Activated naive CD4-positive, alpha-beta T cell treated with anti-CD3 and anti-CD28 coated beads, Interleukin-2, amount 50 U/mL, for 72 hours (primary cell): ENCODE measurements at regions not wholly inside any gene's neighbourhood (a gene's known extent, or its start where the extent isn't known, plus 50 kb on each side); places are given as distances from the start of the nearest gene placed in this dataset.
"Not testable (repeated sequence)": the region's sequence is repeated elsewhere in the genome, so short reads cannot be mapped to it uniquely, and the experiment has no call there.

Experiments used
- ATAC-seq, 2 donors: fragments of 150-1000 bp; cut with Tn5 transposase; 2 replicates each; pipeline ENCODE4 v1.10.0; 2021; ENCODE audit warnings: mild to moderate bottlenecking in 2 of 2, moderate library complexity in 2 of 2
- DNase-seq, 2 donors: peaks; one replicate each; pipeline ENCODE4 v3.0.0; 2021 to 2022; ENCODE audit warnings: low spot score in 2 of 2
- H3K27ac Mint-ChIP-seq, 2 donors: one replicate each; pipeline ENCODE4 v1.8.0; 2022; ENCODE audit warnings: mild to moderate bottlenecking in 2 of 2, mixed read lengths in 2 of 2
- H3K36me3 Mint-ChIP-seq, 2 donors: one replicate each; pipeline ENCODE4 v1.8.0; 2022; ENCODE audit warnings: mixed read lengths in 2 of 2
- H3K9me3 Mint-ChIP-seq, 2 donors: one replicate each; pipeline ENCODE4 v1.8.0; 2022; ENCODE audit warnings: mixed read lengths in 2 of 2

GRCh38 chr6:166850677-166851076 lies 105.7 kb downstream of the RNASET2 start:
- DNase-seq (no peak), ATAC-seq (no peak)
- H3K27ac Mint-ChIP-seq: peak overlapping the region; percentile 25 to 47
- peaks cover 8 to 19% of the 10 kb centered on the region in 2 donors for H3K9me3 Mint-ChIP-seq
- peaks cover 7 to 22% of the 10 kb centered on the region in 2 donors for H3K36me3 Mint-ChIP-seq

DNA sequence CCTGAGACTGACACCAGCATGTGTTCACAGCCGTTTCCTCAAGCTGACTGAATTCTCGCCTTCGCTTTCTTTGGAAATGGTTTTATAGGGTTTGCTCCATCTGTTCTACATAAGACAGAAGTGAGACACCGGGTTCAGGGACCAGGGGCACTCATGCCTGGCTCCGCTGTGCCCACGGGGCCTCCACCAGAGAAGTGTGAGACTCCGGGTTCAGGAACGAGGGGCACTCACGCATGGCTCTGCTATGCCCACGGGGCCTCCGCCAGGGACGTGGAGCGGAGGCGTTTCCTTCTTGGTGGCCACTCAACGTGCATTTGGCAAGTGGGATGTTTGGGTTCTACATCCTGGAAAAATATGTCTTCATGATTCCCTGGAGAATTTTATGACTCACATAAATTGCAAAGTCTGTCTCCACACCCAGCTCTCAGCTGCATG lies 106.6 kb downstream of the RNASET2 start:
- H3K27ac Mint-ChIP-seq: no peak overlapping the region
- H3K9me3 Mint-ChIP-seq: peaks cover 8 to 23% of the 10 kb centered on the region in 2 donors
- DNase-seq (no peak), ATAC-seq (no peak)
- H3K36me3 Mint-ChIP-seq: peaks cover 7 to 28% of the 10 kb centered on the region in 2 donors

GRCh38 chr6:166848979-166849748 lies 107.2 kb downstream of the RNASET2 start:
- H3K9me3 Mint-ChIP-seq: peaks cover 8 to 23% of the 10 kb centered on the region in 2 donors
- no peak for DNase-seq
- H3K36me3 Mint-ChIP-seq: peaks cover 7 to 28% of the 10 kb centered on the region in 2 donors
- H3K27ac Mint-ChIP-seq: no peak overlapping the region
- no peak for ATAC-seq

- DNase-seq: not testable (repeated sequence)
Measured at GRCh38 chr6:166846446-166847142, 109.8 kb downstream of the RNASET2 start.

DNA sequence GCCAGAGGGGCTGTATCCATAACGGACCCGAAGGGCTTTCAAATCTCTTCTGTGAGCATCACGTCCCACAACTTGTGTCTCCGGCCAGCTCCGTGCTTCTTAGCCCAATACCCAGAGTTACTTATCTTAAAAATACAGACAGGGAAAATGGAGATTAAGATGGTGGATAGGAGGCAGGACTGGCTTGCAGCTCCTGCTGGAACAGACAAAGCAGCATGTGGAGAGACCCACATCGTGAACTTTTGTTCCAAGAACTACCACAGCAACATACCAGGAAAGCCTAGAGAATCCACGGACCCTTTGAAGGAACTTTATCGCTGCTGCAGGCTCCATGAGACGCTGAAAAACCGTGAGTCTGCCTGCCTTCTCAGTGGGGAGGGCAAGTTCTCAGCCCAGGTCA lies 113.7 kb downstream of the RNASET2 start:
- Mint-ChIP-seq H3K36me3 (peaks cover 7 to 25% of the 10 kb centered on the region in 2 donors), H3K27ac (no peak overlapping the region), H3K9me3 (peaks cover 7 to 22% of the 10 kb centered on the region in 2 donors)
- no peak for DNase-seq
- ATAC-seq: no peak

More at GRCh38 chr6:166846446-166847142, 109.8 kb downstream of the RNASET2 start:
- Mint-ChIP-seq H3K9me3 (peaks cover 8 to 23% of the 10 kb centered on the region in 2 donors), H3K36me3 (peaks cover 7 to 28% of the 10 kb centered on the region in 2 donors)
- not testable (repeated sequence) for H3K27ac Mint-ChIP-seq, ATAC-seq

GRCh38 chr6:166841216-166841615 lies 115.1 kb downstream of the RNASET2 start:
- no peak for ATAC-seq
- Mint-ChIP-seq H3K36me3 (peaks cover 5 to 11% of the 10 kb centered on the region in 2 donors), H3K27ac (no peak overlapping the region), H3K9me3 (peaks cover 0 to 8% of the 10 kb centered on the region in 2 donors)
- no peak for DNase-seq

DNA sequence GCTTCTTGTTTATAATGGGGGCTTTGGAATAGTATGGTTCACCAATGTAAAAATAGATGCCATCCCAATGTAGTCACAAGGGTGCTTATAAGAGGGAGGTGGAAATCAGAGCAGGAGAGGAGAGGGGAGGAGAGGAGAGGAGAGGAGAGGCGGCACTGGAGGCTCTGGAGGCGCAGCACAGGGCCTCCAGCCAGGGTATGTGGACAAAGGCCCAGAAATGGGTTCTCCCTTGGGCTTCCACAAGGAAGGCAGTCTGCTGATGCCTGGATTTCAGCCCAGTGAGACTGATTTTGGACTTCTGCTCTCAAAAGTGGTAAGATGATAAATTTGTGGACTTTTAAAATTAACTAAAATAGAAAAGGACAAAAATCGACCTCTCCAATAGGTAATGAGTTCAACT lies 116.8 kb downstream of the RNASET2 start:
- ATAC-seq: no peak
- Mint-ChIP-seq H3K9me3 (no peaks in the 10 kb centered on the region), H3K27ac (no peak overlapping the region), H3K36me3 (no peaks in the 10 kb centered on the region)
- DNase-seq: no peak

DNA sequence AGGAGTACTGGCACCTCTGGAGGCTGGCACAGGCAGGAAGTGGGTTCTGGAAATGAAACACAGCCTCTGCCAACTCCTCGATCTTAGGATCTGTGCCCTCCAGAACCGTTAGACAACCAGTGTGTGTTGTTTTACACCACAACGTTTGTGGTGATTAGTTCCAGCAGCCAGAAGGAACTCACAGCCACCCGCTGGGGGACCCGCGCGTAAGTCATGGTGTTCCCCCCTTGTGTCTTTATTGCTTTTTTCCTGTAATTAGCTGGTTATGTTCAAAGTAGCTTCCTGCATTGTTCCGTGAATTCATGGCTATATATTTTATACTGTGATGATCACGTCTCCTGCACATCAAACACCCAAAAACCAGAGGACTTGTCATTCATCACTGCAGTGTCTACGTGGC lies 117.4 kb downstream of the RNASET2 start:
- no peaks in the 10 kb centered on the region for H3K9me3 Mint-ChIP-seq
- no peak for ATAC-seq
- H3K27ac Mint-ChIP-seq: no peak overlapping the region
- H3K36me3 Mint-ChIP-seq: peaks cover 0 to under 1% of the 10 kb centered on the region in 2 donors
- no peak for DNase-seq

DNA sequence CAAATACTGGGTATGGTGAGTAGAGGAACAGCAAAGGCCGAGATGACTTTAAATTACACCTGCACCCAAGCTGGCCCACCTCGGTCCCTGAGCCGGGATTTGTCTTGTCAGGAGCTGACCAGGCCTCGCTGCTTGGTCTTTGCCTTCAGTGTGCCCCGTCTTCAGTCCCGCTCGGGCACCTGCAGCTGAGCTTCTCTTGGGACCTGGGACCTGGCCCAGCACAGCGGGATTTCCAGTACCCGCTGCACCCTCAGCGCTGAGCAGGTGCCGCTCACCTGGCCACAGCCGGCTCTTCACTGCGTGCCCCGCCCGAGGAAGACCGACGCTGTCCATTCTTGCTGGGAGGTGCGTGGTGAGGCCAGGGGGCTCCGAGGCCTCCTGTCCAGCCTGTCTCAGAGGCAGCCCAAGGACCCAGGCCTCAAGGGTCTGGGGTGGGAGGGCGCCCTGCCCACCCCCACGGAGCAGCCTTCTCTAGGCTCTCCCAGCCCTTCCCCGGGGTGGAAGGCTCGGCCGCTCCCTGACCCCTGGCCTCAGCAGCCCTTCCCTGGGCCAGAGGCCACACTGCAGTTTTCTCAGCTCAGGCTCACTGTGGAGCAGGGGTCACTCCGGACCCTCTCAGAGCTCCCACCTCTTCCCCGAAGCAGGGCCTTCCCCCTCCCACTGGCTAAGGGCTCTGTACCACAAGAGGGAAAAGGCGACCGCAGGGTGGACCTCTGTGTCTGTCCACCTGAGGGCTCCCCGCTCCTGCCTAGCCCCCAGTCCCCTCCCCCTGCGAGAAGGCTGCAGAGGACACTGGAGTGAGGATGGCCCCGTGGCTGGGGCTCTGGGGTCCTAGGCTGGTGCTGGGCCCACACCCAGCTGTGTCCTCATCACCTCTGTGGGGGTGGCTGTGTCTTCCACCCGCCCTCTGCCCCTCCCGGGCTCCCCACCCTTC lies 119.3 kb downstream of the RNASET2 start:
- Mint-ChIP-seq H3K9me3 (no peaks in the 10 kb centered on the region), H3K36me3 (peaks cover 0 to 9% of the 10 kb centered on the region in 2 donors), H3K27ac (no peak overlapping the region)
- ATAC-seq (no peak), DNase-seq (no peak)

DNA sequence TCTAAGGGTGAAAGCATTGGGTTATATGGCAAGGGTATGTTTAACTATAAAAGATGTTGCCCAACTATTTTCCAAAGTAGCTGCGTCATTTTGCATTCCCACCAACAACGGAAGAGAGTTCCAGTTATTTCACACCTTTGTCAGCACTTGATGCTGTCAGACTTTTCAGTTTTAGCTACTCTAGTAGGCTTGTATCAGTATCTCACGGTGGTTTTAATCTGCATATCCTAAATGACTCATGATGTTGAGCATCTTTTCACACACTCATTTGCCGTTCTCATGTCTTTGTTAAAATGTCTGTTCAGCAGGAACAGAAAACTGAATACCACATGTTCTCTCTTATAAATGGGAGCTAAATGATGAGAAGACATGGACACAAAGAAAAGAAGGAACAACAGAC lies 122.3 kb downstream of the RNASET2 start:
- no peak overlapping the region for H3K27ac Mint-ChIP-seq
- peak; percentile 68 to 82 for ATAC-seq

GRCh38 chr6:166830891-166831363 lies 125.4 kb downstream of the RNASET2 start:
- no peak overlapping the region for H3K27ac Mint-ChIP-seq
- H3K36me3 Mint-ChIP-seq: peaks cover 4 to 9% of the 10 kb centered on the region in 2 donors
- ATAC-seq: peak in 1 of 2 donors; percentile 22
- H3K9me3 Mint-ChIP-seq: no peaks in the 10 kb centered on the region
- no peak for DNase-seq

More for the DNA sequence above, 122.3 kb downstream of the RNASET2 start:
- peaks cover 0 to 9% of the 10 kb centered on the region in 2 donors for H3K36me3 Mint-ChIP-seq
- H3K9me3 Mint-ChIP-seq: no peaks in the 10 kb centered on the region
- DNase-seq: no peak

- no peak overlapping the region for H3K27ac Mint-ChIP-seq
Measured at GRCh38 chr6:166830185-166830890, 126.0 kb downstream of the RNASET2 start.

GRCh38 chr6:166826264-166826663 lies 130.1 kb downstream of the RNASET2 start:
- ATAC-seq (no peak), DNase-seq (no peak)
- H3K36me3 Mint-ChIP-seq: peaks cover 0 to 4% of the 10 kb centered on the region in 2 donors
- no peaks in the 10 kb centered on the region for H3K9me3 Mint-ChIP-seq
- no peak overlapping the region for H3K27ac Mint-ChIP-seq

More at GRCh38 chr6:166830185-166830890, 126.0 kb downstream of the RNASET2 start:
- Mint-ChIP-seq H3K36me3 (peaks cover 4 to 9% of the 10 kb centered on the region in 2 donors), H3K9me3 (no peaks in the 10 kb centered on the region)
- ATAC-seq (peak; percentile 57 to 80), DNase-seq (no peak)

DNA sequence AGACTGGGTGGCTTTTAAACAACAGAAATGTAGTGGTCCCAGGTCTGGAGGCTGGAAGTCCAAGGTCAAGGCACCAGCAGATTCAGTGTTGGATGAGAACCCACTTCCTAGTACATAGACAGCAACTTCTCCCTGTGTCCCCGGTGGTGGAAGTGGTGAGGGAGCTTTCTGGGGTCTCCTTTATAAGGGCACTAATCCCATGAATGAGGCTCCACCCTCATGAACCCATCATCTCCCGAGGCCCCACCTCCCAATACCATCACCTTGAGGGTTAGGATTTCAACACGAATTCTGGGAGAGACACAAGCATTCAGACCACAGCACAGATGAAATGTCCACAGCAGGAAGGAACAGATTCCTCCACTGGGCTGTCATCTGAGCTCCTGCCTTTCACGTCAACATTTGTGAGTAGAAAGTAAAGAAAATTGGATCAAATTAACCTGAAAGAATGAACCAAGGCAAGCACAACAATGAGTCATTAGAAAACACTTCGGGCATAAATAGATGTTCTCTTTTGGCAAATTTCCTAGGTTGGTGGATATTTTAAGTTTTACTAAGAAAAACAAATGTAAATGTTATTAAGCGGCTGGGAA lies 130.7 kb downstream of the RNASET2 start:
- no peak overlapping the region for H3K27ac Mint-ChIP-seq

GRCh38 chr6:166824880-166825250 lies 131.5 kb downstream of the RNASET2 start:
- no peaks in the 10 kb centered on the region for H3K9me3 Mint-ChIP-seq
- H3K36me3 Mint-ChIP-seq: peaks cover 0 to 4% of the 10 kb centered on the region in 2 donors
- ATAC-seq (no peak), DNase-seq (no peak)
- H3K27ac Mint-ChIP-seq: no peak overlapping the region

More for the DNA sequence above, 130.7 kb downstream of the RNASET2 start:
- H3K9me3 Mint-ChIP-seq: no peaks in the 10 kb centered on the region
- DNase-seq (no peak), ATAC-seq (no peak)
- H3K36me3 Mint-ChIP-seq: peaks cover 0 to 4% of the 10 kb centered on the region in 2 donors
